ENCODE measurements at regions not wholly inside any gene's neighbourhood (a gene's known extent, or its start where the extent isn't known, plus 50 kb on each side); places are given as distances from the start of the nearest gene placed in this dataset.

- intact Hi-C loops (cut with micrococcal nuclease), result no loop called here
- DNase-seq, result no peak
These were observed 1470.8 kb upstream of the ADGRL3 start for GRCh38 chr4:59729321-59729720.

DNA sequence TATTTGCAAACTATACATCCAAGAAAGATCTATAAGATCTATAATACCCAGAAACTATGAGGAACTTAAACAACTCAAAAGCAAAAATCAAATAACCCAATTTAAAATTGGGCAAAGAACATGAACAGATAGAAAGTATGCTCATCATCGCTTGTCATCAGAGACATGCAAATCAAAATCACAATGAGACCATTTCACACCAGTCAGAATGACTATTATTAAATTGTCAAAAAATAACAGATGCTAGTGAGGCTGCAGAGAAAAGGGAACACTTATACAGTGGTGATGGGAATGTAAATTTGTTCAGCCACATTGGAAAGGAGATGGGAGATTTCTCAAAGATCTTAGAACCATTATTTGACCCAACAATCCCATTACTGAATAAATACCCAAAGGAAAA is 1451.7 kb upstream of the ADGRL3 start:
- DNase-seq, result no peak
- TF ChIP-seq, protein P1, sequence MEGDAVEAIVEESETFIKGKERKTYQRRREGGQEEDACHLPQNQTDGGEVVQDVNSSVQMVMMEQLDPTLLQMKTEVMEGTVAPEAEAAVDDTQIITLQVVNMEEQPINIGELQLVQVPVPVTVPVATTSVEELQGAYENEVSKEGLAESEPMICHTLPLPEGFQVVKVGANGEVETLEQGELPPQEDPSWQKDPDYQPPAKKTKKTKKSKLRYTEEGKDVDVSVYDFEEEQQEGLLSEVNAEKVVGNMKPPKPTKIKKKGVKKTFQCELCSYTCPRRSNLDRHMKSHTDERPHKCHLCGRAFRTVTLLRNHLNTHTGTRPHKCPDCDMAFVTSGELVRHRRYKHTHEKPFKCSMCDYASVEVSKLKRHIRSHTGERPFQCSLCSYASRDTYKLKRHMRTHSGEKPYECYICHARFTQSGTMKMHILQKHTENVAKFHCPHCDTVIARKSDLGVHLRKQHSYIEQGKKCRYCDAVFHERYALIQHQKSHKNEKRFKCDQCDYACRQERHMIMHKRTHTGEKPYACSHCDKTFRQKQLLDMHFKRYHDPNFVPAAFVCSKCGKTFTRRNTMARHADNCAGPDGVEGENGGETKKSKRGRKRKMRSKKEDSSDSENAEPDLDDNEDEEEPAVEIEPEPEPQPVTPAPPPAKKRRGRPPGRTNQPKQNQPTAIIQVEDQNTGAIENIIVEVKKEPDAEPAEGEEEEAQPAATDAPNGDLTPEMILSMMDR (IDR thresholded peaks at IDR 0.05; ENCODE audit: borderline replicate concordance), result no peak
- intact Hi-C loops (cut with micrococcal nuclease), result no loop called here

More at GRCh38 chr4:59729321-59729720, 1470.8 kb upstream of the ADGRL3 start:
- TF ChIP-seq, protein P1 (IDR thresholded peaks at IDR 0.05; ENCODE audit: borderline replicate concordance), result no peak
- H3K4me3 ChIP-seq, result no peak overlapping the region
- no peaks in the 10 kb centered on the region for H3K36me3 ChIP-seq
- H3K27ac ChIP-seq (replicated peaks), result no peak overlapping the region
- peaks cover 8% of the 10 kb centered on the region for H3K9me3 ChIP-seq (replicated peaks)
- H3K4me1 ChIP-seq, result no peaks in the 10 kb centered on the region
- no peaks in the 10 kb centered on the region for H3K27me3 ChIP-seq (ENCODE audit: low read depth)

GRCh38 chr4:59759082-59759825 is 1440.9 kb upstream of the ADGRL3 start:
- Histone ChIP-seq H3K27ac (replicated peaks) (no peak overlapping the region), H3K36me3 (no peaks in the 10 kb centered on the region), H3K27me3 (ENCODE audit: low read depth) (no peaks in the 10 kb centered on the region), H3K4me3 (no peak overlapping the region), H3K4me1 (no peaks in the 10 kb centered on the region), H3K9me3 (replicated peaks) (no peaks in the 10 kb centered on the region)
- intact Hi-C loops (cut with micrococcal nuclease), result no loop called here
- TF ChIP-seq, protein P1 (IDR thresholded peaks at IDR 0.05; ENCODE audit: borderline replicate concordance), result no peak
- no peak for DNase-seq

More for the DNA sequence above, 1451.7 kb upstream of the ADGRL3 start:
- Histone ChIP-seq H3K36me3 (no peaks in the 10 kb centered on the region), H3K4me1 (no peaks in the 10 kb centered on the region), H3K27ac (replicated peaks) (no peak overlapping the region), H3K4me3 (no peak overlapping the region), H3K27me3 (ENCODE audit: low read depth) (no peaks in the 10 kb centered on the region), H3K9me3 (replicated peaks) (peaks cover 21% of the 10 kb centered on the region)

DNA sequence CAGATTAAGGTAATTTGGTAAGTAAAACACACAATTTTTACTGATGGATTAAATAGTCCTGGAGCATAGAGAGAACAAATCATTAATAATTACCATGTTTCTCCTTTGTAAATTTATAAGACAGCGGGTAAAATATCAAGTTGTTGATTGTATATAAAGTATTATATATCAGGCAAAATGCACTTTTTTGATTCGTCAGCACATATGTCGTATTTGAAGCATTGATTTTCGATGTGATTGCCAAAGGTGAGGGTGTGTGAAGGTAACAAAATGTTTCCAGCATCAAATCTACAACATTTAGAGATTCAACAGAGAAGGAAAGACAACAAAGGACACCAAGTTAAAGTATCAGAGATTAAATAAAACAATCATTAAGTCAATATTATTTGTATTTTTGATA is 1437.8 kb upstream of the ADGRL3 start:
- Histone ChIP-seq H3K27ac (replicated peaks) (no peak overlapping the region), H3K4me1 (no peaks in the 10 kb centered on the region), H3K36me3 (no peaks in the 10 kb centered on the region), H3K4me3 (no peak overlapping the region), H3K27me3 (ENCODE audit: low read depth) (no peaks in the 10 kb centered on the region), H3K9me3 (replicated peaks) (no peaks in the 10 kb centered on the region)
- intact Hi-C loops (cut with micrococcal nuclease), result no loop called here
- TF ChIP-seq, protein P1 (IDR thresholded peaks at IDR 0.05; ENCODE audit: borderline replicate concordance), result no peak
- DNase-seq, result no peak

GRCh38 chr4:59770601-59771264 is 1429.4 kb upstream of the ADGRL3 start:
- intact Hi-C loops (cut with micrococcal nuclease), result no loop called here
- Histone ChIP-seq H3K9me3 (replicated peaks) (no peaks in the 10 kb centered on the region), H3K27me3 (ENCODE audit: low read depth) (no peaks in the 10 kb centered on the region), H3K27ac (replicated peaks) (no peak overlapping the region), H3K4me3 (no peak overlapping the region), H3K36me3 (no peaks in the 10 kb centered on the region), H3K4me1 (no peaks in the 10 kb centered on the region)
- DNase-seq, result no peak
- TF ChIP-seq, protein P1 (IDR thresholded peaks at IDR 0.05; ENCODE audit: borderline replicate concordance), result no peak

Data from left ventricle myocardium inferior (tissue), 1 donor.